Spleen (tissue), 11 donors: ENCODE measurements at regions not wholly inside any gene's neighbourhood (a gene's known extent, or its start where the extent isn't known, plus 50 kb on each side); places are given as distances from the start of the nearest gene placed in this dataset.

Experiments
- DNase-seq: peaks from one replicate; pipeline ENCODE4 v3.0.0-alpha.2; 2020
- H3K27ac ChIP-seq, 8 donors: fragments of 200-600 bp; sonication (generic) in 7 of 8; 1 replicate in 4 of 8; 2 replicates in 4 of 8; pipeline versions ENCODE4 v1.5.0 to v1.8.0; 2016 to 2021; ENCODE audit warnings: inconsistent platforms in 4 of 8, mild to moderate bottlenecking in 4 of 8, moderate library complexity in 1 of 8
- H3K27me3 ChIP-seq, 7 donors: fragments of 200-600 bp; sonication (generic) in 6 of 7; replicated peaks in 1 of 7; 1 replicate in 4 of 7; 2 replicates in 3 of 7; pipeline versions ENCODE4 v1.5.0 to v1.8.0; 2016 to 2021; ENCODE audit warnings: inconsistent platforms in 3 of 7, mild to moderate bottlenecking in 1 of 7
- H3K36me3 ChIP-seq, 6 donors: fragments of 200-600 bp; sonication (generic) in 5 of 6; 1 replicate in 4 of 6; 2 replicates in 2 of 6; pipeline versions ENCODE4 v1.5.0 to v1.8.0; 2016 to 2021; ENCODE audit warnings: inconsistent platforms in 2 of 6
- H3K4me1 ChIP-seq, 6 donors: fragments of 200-600 bp; sonication (generic) in 5 of 6; 1 replicate in 3 of 6; 2 replicates in 3 of 6; pipeline versions ENCODE4 v1.5.0 to v1.8.0; 2016 to 2021; ENCODE audit warnings: inconsistent platforms in 3 of 6
- H3K4me3 ChIP-seq, 8 donors: fragments of 200-600 bp; sonication (generic) in 7 of 8; 1 replicate in 4 of 8; 2 replicates in 4 of 8; pipeline versions ENCODE4 v1.5.0 to v1.8.0; 2016 to 2021; ENCODE audit warnings: inconsistent platforms in 4 of 8, mild to moderate bottlenecking in 4 of 8, moderate library complexity in 2 of 8
- H3K9me3 ChIP-seq, 8 donors: fragments of 200-600 bp; sonication (generic) in 7 of 8; 1 replicate in 4 of 8; 2 replicates in 4 of 8; pipeline versions ENCODE4 v1.5.0 to v1.8.0; 2016 to 2021; ENCODE audit warnings: inconsistent platforms in 4 of 8
- CTCF ChIP-seq, 11 experiments: fragments of 200-600 bp in 7 of 11; fragments of 450-650 bp in 4 of 11; sonication (generic) in 4 of 11; IDR thresholded peaks in 8 of 11; conservative IDR thresholded peaks in 3 of 11; 1 replicate in 7 of 11; 2 replicates in 4 of 11; pipeline versions ENCODE4 v1.4.0 to v1.8.0; 2016 to 2021; ENCODE audit warnings: antibody characterized with exemption in 11 of 11, inconsistent platforms in 4 of 11, mild to moderate bottlenecking in 1 of 11
- POLR2A ChIP-seq, 3 donors: fragments of 450-650 bp; IDR thresholded peaks; one replicate each; pipeline ENCODE4 v1.5.1; 2017; ENCODE audit warnings: antibody characterized with exemption in 3 of 3, mild to moderate bottlenecking in 1 of 3
- POLR2AphosphoS5 ChIP-seq, 3 donors: sonication (generic); formaldehyde crosslinking; IDR thresholded peaks; one replicate each; pipeline ENCODE4 v1.5.1; 2017; ENCODE audit warnings: antibody characterized with exemption in 3 of 3
- WGBS, 5 donors: extraction: QIAGEN DNeasy Blood & Tissue Kit in 3 of 5; methylation state at CpG; one replicate each; pipeline versions ENCODE4 v1.1.5 to v1.1.7; 2013 to 2018; 5-methylcytosine and 5-hydroxymethylcytosine counted together
- intact Hi-C: fragments of 100-400 bp; cut with DNase I; formaldehyde crosslinking; loops from one replicate; pipeline ENCODE4 v1.15.0; 2023; ENCODE audit warnings: low total_unique reads
- donor health status: healthy with polysubstance abuse.
- donor health status: DM: no; HTN: no; CAD: no; lungs with moderate emphysema.
- donor health status: DM: no; HTN: no; CAD: no.
- donor health status: Bipolar disorder and iron deficiency.
- donor health status: healthy.
- donor health status: DM: no; HTN: no; CAD: no.
- donor health status: DM: yes; HTN: yes; CAD: no.

DNA sequence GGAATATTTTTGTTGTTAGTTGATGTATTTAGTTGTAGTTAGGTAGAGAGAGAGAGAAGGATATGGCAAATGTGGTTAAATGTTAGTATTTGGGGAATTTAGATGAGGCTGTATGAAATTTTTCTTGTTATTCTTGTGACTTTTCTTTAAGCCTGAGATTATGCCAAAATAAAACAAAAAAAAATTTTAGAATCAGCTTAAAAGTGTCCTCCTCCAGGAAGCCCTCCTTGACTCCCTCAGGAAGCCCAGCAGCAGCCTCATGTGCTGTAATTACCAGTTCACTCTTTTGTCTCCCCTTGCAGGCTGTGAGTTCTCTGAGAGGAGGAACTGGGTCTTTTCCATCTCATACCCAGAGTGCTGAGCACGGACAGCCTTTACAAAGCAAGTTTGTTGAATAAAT is 243.5 kb downstream of the TFCP2L1 start:
- H3K27ac ChIP-seq, result no peak overlapping the region
- TF ChIP-seq POLR2AphosphoS5 (IDR thresholded peaks at IDR 0.05) (no peak), POLR2A (IDR thresholded peaks at IDR 0.05) (no peak), CTCF (IDR thresholded peaks at IDR 0.05 in 8 of 11, conservative IDR thresholded peaks at IDR 0.05 in 3 of 11) (no peak)
- no peak overlapping the region for H3K4me3 ChIP-seq
- no peaks in the 10 kb centered on the region for H3K36me3 ChIP-seq
- WGBS, 5 donors, result 0 to 32% (median 2%) methylated on average over 1 of the region's 1 CpG
- peaks cover 0 to 5% (median 0%) of the 10 kb centered on the region in 8 donors for H3K9me3 ChIP-seq
- H3K27me3 ChIP-seq, result peaks cover 0 to 28% (median 0%) of the 10 kb centered on the region in 7 donors
- H3K4me1 ChIP-seq, result no peaks in the 10 kb centered on the region
- DNase-seq, result no peak
- intact Hi-C loops, result no loop called here

- no peak for DNase-seq
- H3K27ac ChIP-seq, result no peak overlapping the region
- peaks cover 0 to 21% (median 0%) of the 10 kb centered on the region in 7 donors for H3K27me3 ChIP-seq
- TF ChIP-seq POLR2A (IDR thresholded peaks at IDR 0.05), result no peak
- no peak for TF ChIP-seq POLR2AphosphoS5 (IDR thresholded peaks at IDR 0.05)
- TF ChIP-seq CTCF (IDR thresholded peaks at IDR 0.05 in 8 of 11, conservative IDR thresholded peaks at IDR 0.05 in 3 of 11), result no peak
- H3K4me3 ChIP-seq, result no peak overlapping the region
- intact Hi-C loops, result no loop called here
- no peaks in the 10 kb centered on the region for H3K36me3 ChIP-seq
- peaks cover 0 to 5% (median 0%) of the 10 kb centered on the region in 8 donors for H3K9me3 ChIP-seq
- 80 to 85% (median 83%) methylated on average over 8 of the region's 8 CpGs for WGBS, 5 donors
- H3K4me1 ChIP-seq, result no peaks in the 10 kb centered on the region
Measured at GRCh38 chr2:121043061-121043826, 241.8 kb downstream of the TFCP2L1 start.

- intact Hi-C loops, result no loop called here
- 53 to 64% (median 58%) methylated on average over 3 of the region's 3 CpGs for WGBS, 5 donors
- Histone ChIP-seq H3K36me3 (no peaks in the 10 kb centered on the region), H3K27me3 (peaks cover 0 to 19% (median 0%) of the 10 kb centered on the region in 7 donors), H3K9me3 (peaks cover 0 to 5% (median 0%) of the 10 kb centered on the region in 8 donors), H3K4me3 (no peak overlapping the region), H3K27ac (no peak overlapping the region), H3K4me1 (no peaks in the 10 kb centered on the region)
- DNase-seq, result no peak
- TF ChIP-seq POLR2AphosphoS5 (IDR thresholded peaks at IDR 0.05) (no peak), CTCF (IDR thresholded peaks at IDR 0.05 in 8 of 11, conservative IDR thresholded peaks at IDR 0.05 in 3 of 11) (peak in 1 of 11 experiments; percentile 10), POLR2A (IDR thresholded peaks at IDR 0.05) (no peak)
Measured at GRCh38 chr2:121043827-121044222, 241.2 kb downstream of the TFCP2L1 start.

DNA sequence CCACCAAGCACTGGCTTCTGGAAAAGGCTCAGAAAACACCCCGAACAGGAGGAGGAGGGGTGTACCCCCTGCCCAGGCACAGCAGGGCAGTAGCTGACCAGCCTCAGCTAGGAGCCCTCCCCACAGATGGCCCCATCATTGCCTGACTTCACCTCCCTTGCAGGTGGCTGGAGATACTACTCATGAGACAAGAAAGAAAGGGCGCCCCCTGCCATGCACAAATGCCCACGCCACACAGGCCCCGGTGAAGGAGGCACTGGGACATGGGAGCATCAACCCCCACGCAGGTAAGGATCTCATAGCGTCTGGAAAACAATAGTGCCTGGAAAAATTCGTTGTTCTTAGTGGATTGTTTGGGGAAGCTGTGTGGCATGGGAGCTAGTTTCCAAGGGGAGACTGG is 240.6 kb downstream of the TFCP2L1 start:
- 59 to 74% (median 63%) methylated on average over 7 of the region's 7 CpGs for WGBS, 5 donors
- no peaks in the 10 kb centered on the region for H3K36me3 ChIP-seq
- no peak overlapping the region for H3K27ac ChIP-seq
- H3K27me3 ChIP-seq, result peaks cover 0 to 18% (median 0%) of the 10 kb centered on the region in 7 donors
- H3K4me3 ChIP-seq, result no peak overlapping the region
- peaks cover 0 to 5% (median 0%) of the 10 kb centered on the region in 8 donors for H3K9me3 ChIP-seq
- intact Hi-C loops, result no loop called here
- H3K4me1 ChIP-seq, result no peaks in the 10 kb centered on the region
- no peak for DNase-seq
- TF ChIP-seq CTCF (IDR thresholded peaks at IDR 0.05 in 8 of 11, conservative IDR thresholded peaks at IDR 0.05 in 3 of 11) (no peak), POLR2AphosphoS5 (IDR thresholded peaks at IDR 0.05) (no peak), POLR2A (IDR thresholded peaks at IDR 0.05) (no peak)
